ENCODE measurements at regions not wholly inside any gene's neighbourhood (a gene's known extent, or its start where the extent isn't known, plus 50 kb on each side); places are given as distances from the start of the nearest gene placed in this dataset.
A peak's percentile ranks its signal among the peaks of the same experiment; 100 is the strongest.
"Not testable (repeated sequence)": the region's sequence is repeated elsewhere in the genome, so short reads cannot be mapped to it uniquely, and the experiment has no call there.

- DNase-seq: not testable (repeated sequence)
Measured at GRCh38 chr4:8965896-8966295, 94.3 kb upstream of the HMX1 start.

GRCh38 chr4:8964201-8964788, 92.7 kb upstream of the HMX1 start:
- not testable (repeated sequence) for DNase-seq

GRCh38 chr4:8963533-8963932, 91.9 kb upstream of the HMX1 start:
- not testable (repeated sequence) for DNase-seq

GRCh38 chr4:8961343-8961742, 89.7 kb upstream of the HMX1 start:
- peak; percentile 8 for DNase-seq

GRCh38 chr4:8959471-8959870, 87.8 kb upstream of the HMX1 start:
- DNase-seq: not testable (repeated sequence)

GRCh38 chr4:8954001-8954400, 82.4 kb upstream of the HMX1 start:
- DNase-seq: not testable (repeated sequence)

GRCh38 chr4:8952791-8953190, 81.2 kb upstream of the HMX1 start:
- not testable (repeated sequence) for DNase-seq

- DNase-seq: not testable (repeated sequence)
Measured at GRCh38 chr4:8952109-8952508, 80.5 kb upstream of the HMX1 start.

GRCh38 chr4:8945506-8945905, 73.9 kb upstream of the HMX1 start:
- not testable (repeated sequence) for DNase-seq

- DNase-seq: not testable (repeated sequence)
Measured at GRCh38 chr4:8943367-8943766, 71.7 kb upstream of the HMX1 start.

GRCh38 chr4:8942088-8942487, 70.4 kb upstream of the HMX1 start:
- DNase-seq: not testable (repeated sequence)

GRCh38 chr4:8941492-8941805, 69.8 kb upstream of the HMX1 start:
- not testable (repeated sequence) for DNase-seq

- DNase-seq: no peak
Measured at GRCh38 chr4:8940792-8941491, 69.3 kb upstream of the HMX1 start.

GRCh38 chr4:8939840-8940742, 68.5 kb upstream of the HMX1 start:
- no peak for DNase-seq

GRCh38 chr4:8939160-8939839, 67.7 kb upstream of the HMX1 start:
- DNase-seq: no peak

- DNase-seq: no peak
Measured at GRCh38 chr4:8938623-8939022, 67.0 kb upstream of the HMX1 start.

GRCh38 chr4:8938137-8938536, 66.5 kb upstream of the HMX1 start:
- DNase-seq: no peak

GRCh38 chr4:8932884-8933283, 61.2 kb upstream of the HMX1 start:
- no peak for DNase-seq

GRCh38 chr4:8928074-8928473, 56.4 kb upstream of the HMX1 start:
- DNase-seq: no peak

- no peak for DNase-seq
Measured at GRCh38 chr4:8922481-8922880, 50.8 kb upstream of the HMX1 start.

- no peak for DNase-seq
Measured at GRCh38 chr4:8921465-8921864, 49.8 kb upstream of the HMX1 start.
